PFSK-1 (cell line): ENCODE measurements at regions not wholly inside any gene's neighbourhood (a gene's known extent, or its start where the extent isn't known, plus 50 kb on each side); places are given as distances from the start of the nearest gene placed in this dataset.

Experiments
- POLR2AphosphoS5 ChIP-seq: IDR thresholded peaks from 2 replicates; pipeline ENCODE4 v1.6.1; 2012; ENCODE audit warnings: low read depth, mild to moderate bottlenecking, control low read depth, low read length, moderate library complexity
- TAF1 ChIP-seq: IDR thresholded peaks from 2 replicates; pipeline ENCODE4 v1.6.1; 2012; ENCODE audit warnings: low read length, control low read depth, borderline replicate concordance; ENCODE audit not compliant: insufficient read depth

DNA sequence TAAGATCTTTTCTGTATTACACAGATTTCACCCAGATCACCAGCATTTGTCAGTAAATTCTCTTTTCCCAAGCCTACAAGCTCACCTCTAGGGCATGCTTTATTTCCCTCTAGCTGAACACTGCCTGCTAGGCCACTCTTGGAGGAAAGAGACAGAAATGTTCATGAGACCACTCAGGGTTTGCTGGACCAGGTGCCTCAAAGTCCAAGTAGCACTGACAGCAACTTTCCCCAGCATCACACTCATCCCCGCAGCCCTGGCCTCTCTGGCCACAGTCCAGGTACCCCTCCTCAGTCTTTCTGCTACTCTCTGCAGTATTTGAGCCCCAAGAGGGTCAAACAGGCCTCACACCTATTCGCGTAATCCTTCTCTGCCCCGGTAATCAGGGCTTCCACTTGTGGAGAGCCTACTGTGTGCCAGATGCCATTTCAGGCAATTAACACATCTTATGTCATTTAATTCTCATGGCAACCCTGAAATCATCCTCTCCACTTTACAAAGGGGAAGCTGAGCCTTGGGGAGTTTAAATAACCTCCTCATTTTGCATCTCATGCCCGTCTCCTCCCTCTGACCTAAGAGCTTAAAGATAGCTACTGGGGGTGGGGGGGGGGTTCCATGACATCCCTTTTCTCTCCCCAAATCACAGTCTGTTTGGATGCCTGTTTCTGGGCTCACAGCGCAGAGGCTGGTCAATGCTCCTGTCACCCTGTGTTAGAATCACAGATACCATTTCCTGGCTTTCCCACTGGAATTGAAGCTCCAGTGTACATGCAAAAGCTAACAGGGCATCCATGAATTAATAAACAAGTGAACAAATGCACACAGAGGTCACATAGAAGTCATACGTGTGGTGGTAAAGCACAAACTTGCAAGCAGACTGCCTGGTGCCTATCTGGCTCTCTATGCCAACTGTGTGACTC, 88.5 kb downstream of the PRLHR start:
- TF ChIP-seq POLR2AphosphoS5: no peak
- TF ChIP-seq TAF1: no peak
